SW480 (cell line): ENCODE measurements at regions not wholly inside any gene's neighbourhood (a gene's known extent, or its start where the extent isn't known, plus 50 kb on each side); places are given as distances from the start of the nearest gene placed in this dataset.
"Not testable (repeated sequence)": the region's sequence is repeated elsewhere in the genome, so short reads cannot be mapped to it uniquely, and the experiment has no call there.

Source experiments
- DNase-seq: peaks from one replicate; pipeline ENCODE4 v3.0.0-alpha.2; 2016; ENCODE audit warnings: low spot score

- DNase-seq = no peak
Measured at GRCh38 chr3:30521156-30521715, 85.2 kb upstream of the TGFBR2 start.

DNA sequence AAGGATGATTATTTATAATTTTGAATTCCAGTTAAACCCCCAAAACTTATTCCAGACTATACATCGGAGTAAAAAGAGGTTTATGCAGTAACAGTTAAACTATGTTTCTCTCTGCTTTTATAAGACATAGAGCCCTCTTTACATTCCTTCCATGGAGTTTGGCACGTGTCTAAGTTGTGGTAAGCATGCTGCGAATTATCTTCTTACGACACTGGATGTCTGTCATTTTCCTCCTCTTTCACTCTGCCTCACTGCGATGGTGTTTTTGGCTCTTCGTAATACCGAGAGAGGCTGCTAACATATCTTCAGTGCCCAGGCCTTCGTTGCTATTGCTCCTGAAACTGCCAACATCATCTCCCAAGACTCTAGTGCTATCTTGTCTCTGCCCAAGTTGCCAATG is 83.9 kb upstream of the TGFBR2 start:
- DNase-seq = no peak

- DNase-seq = no peak
Measured at GRCh38 chr3:30523366-30523765, 83.0 kb upstream of the TGFBR2 start.

GRCh38 chr3:30524357-30525040 is 81.9 kb upstream of the TGFBR2 start:
- no peak for DNase-seq

- no peak for DNase-seq
Measured at GRCh38 chr3:30526031-30526430, 80.4 kb upstream of the TGFBR2 start.

DNA sequence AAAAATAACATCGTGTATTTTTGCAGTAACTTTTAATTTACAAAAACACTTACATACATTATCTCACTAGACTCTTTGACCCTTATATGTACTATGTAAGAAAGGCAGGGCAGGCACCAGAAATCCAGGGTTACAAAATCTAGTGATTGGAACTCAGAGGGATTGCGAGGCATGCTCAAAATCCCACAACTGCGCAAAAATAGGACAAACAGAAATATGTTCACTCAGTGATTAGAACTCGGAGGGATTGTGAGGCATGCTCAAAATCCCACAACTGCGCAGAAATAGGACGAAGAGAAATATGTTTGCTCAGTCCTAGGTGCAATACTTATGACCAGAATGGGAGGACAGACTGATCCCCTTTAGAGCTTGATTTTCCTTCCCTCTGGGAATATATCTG is 79.2 kb upstream of the TGFBR2 start:
- no peak for DNase-seq

DNA sequence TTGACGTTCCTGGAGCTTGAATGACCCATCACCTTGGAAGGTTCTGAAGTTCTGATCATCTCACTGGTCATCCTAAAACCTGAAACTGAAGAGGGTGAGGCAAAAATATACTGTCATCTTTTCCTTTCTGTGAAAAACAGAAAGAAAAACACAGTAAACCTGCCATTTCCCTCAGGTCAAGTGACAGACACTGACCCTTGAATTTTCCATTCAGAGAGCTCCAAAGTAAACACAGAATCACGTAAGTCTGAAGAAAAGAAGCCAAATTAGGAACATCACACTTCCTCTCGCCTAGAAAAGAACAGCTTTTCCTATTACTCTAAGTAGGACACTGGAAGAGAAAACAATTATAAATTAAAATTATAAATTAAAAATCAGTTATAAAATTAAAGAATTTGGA is 78.7 kb upstream of the TGFBR2 start:
- DNase-seq = no peak

DNA sequence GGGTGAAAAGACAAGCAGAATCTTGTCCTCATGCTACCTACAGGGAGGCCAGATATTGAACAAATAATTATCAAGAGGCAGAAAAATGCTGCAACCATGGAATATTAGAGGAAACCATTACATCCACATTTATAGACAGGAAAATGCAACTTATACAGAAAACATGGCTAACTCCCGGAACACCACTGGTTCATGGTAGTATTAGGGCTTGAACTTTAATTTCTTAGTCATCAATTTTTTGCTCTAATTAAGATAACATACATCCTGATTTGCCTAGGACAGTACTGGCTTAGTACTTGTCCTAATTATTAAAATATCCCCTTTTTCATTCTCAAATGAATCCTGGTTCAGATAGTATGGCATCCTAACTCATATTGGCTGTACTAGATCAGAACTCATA is 76.3 kb upstream of the TGFBR2 start:
- no peak for DNase-seq

DNA sequence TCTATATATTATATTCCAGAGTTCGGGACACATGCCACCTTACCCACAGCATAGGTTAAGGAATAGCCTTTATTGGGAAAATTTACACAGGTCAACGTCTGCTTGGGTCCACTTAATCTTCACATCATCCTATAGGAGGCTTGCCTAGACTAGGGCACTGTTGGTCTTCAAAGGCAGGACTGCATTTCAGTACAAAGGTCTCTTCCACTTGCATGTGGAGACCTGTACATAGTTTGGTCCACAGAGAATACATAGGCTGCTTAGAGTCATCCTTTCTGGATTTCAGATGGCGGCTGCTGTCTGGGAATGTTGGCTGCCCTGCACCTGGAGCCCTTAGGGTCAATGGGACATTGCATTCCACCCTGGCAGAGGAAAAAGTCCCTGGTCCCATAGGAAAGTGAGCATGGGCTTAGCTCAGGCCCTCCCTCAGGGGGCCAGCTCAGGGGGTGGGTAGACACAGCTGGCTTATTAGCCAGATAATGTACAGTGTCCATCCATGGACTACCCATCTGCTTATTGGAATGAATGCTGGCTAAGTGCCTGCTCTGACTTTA is 75.3 kb upstream of the TGFBR2 start:
- no peak for DNase-seq

- no peak for DNase-seq
Measured at GRCh38 chr3:30535525-30535924, 70.9 kb upstream of the TGFBR2 start.

DNA sequence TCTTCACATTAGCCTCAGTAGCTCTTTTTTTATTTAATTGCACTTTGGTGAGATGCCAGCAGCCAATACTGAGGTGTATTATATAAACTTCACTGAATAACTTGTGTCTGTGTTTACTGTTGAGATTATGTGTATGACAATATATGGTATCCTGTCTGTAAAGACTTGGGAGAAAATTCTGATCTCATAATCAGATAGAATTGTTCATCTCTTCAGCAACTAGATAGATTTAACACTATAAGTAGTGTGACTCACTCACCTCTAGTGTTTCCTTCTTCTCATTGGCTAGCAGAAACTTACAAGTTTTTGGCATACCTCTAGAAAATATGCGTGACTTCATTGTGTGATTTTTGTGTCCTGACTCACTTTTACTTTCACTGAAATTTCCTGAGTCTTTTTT is 67.6 kb upstream of the TGFBR2 start:
- DNase-seq = no peak

DNA sequence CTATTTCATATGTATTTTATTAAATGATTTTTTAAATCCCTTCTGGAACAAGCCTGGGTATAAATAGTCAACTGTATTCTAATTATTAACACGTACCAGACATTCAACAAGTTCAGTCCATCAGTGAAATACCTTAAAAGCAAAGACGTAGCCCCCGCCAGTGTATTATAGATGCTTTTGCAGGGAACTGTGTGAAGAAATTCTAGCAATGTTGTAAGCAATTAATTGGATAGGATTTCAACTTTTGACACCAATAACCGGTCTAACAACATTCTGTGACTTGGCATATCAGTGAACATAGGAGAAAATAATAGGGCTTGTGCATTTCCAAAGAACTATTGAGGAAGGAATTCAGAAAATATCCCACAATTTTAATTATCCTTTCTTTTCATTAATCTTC is 67.2 kb upstream of the TGFBR2 start:
- DNase-seq = no peak

GRCh38 chr3:30539772-30540171 is 66.6 kb upstream of the TGFBR2 start:
- no peak for DNase-seq

DNA sequence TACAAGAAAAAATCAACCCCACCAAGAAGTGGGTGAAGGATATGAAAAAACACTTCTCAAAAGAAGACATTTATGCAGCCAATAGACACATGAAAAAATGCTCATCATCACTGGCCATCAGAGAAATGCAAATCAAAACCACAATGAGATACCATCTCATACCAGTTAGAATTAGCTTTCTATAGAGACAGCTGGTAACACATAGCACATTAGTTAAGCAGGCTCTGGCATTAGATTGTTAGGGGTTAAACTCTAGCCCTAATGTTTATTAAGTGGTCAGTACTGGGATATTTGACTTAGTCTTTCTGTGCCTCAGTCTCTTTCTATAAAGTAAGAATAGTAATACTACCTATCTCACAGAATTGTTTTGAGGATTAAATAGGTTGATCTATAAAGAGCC is 65.2 kb upstream of the TGFBR2 start:
- DNase-seq = not testable (repeated sequence)

- no peak for DNase-seq
Measured at GRCh38 chr3:30542897-30543296, 63.5 kb upstream of the TGFBR2 start.

DNA sequence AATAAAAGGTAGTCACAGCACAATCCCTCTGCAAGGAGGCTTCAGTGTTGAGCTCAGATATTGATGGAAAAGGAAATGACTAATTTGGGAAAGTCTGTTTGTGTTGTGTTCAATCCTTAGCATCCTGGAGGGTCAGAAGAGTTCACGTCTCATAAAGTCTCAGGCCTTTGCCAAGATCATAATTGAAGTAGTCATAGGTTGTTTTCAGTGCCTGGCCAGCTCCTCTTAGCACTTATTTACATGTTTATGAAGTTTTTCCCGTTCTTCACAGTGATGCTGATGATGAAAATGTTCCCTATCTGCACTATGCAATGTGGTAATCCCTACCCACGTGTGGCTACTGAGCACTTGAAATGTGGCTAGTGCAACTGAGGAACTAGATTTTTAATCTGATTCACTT is 61.6 kb upstream of the TGFBR2 start:
- no peak for DNase-seq

DNA sequence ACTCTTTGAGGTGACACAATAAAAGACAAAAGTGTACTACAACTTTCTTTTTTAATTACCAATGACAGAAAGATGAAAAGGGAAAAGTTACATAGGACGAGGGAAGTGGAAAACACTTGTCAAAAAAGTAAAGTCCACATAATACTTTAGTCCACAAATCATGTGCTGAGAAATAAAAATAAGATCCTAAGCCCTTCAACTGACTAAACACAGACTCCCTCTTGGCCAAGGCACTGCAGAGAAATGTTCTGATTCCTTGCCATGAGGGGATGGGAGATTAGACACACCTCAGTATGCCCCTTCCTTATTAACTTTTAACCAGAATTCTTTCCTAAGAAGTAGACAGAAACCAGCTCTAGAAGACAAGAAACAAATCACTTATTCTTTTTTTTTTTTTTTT is 59.5 kb upstream of the TGFBR2 start:
- DNase-seq = no peak

- no peak for DNase-seq
Measured at GRCh38 chr3:30547716-30548115, 58.7 kb upstream of the TGFBR2 start.

DNA sequence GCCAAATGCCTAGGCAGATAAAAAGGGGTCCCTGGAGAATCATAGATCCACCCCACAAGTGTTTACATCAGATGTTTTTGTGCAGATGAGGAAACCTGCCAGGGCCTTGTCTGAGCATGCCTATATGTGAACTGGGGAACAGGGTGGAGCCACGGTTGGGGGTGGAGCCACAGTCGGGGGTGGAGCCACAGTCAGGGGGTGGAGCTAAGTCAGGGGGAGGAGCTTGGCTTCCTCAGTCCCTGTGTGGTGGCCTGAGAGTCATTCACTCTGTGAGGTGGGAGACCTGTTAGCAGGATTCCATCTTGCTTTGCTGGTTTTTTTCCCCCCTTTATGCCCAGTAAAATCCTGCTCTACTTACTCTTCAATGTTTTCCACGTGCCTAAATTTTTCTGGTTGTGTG is 57.8 kb upstream of the TGFBR2 start:
- DNase-seq = no peak

DNA sequence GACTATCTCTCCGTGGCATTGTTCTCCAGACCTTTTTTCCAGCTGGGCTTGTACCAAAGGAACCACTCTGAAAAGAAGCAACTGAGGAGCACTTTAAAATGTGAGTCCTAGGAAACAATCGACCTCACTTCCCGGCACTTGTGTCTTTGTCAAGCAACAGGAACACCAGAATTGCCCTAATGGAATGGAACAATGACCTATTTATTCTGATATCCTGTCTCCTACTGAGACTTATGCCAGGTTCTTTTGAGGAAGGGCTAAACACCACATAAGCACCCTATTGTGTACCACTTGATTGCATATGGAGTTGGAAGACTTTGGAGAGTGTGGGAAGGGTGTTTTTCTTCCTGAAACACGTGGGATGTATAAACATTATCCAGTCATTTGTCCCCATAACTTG is 56.8 kb upstream of the TGFBR2 start:
- no peak for DNase-seq

DNA sequence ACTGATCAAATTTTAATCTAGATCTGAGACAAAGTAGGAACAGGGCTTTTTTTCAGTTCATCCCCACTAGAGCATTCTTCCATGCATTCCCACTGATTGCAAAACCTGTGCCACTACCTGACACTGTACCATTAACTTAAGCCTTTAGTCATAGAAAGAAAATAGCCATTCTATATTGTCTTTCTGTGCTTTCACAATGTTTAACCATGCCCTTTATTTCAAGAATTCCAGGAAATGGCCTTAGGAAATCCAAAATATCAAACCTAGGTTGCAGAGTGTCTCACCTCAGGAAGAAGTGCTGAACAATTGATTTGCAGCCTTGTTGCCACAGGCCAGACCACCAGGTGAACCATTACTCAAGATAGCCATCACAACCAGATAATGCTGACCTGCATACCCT is 56.2 kb upstream of the TGFBR2 start:
- no peak for DNase-seq

DNA sequence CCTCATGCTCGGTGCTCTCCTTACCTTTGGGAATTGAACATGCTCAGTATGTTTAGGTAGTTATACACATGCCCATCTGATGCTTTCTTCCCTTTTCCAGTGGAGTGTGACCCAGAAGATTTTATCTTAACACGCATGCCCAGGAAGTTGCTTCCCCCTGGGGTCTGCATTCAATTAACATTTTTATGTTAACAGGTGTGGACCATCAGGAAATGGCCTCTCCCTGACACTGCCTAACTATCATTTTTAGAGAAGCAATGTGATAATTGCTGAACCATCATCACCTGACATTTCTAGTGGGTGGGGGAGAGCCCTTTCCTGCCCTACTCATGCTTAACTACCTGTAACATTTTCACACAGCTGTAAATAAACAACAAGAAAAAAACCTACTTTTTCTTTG is 55.1 kb upstream of the TGFBR2 start:
- no peak for DNase-seq

DNA sequence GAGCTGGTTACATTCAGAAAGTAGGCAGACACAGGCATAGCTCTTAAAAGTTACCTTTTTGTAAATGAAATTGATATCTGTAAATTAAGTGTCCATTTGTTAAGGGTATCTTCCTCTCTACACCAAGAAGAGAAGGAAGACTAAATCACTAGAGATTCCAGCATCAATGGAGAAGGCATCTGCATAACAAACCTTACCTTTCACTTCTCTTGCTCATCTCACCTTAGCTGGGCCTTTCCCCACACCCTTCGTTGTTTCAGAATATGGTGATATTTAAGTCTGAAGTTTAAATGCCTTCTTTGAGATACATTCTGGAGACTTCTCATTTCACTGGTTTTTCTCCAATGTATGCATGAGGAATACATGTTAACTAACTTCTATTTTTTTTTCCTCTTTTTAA is 54.5 kb upstream of the TGFBR2 start:
- no peak for DNase-seq

DNA sequence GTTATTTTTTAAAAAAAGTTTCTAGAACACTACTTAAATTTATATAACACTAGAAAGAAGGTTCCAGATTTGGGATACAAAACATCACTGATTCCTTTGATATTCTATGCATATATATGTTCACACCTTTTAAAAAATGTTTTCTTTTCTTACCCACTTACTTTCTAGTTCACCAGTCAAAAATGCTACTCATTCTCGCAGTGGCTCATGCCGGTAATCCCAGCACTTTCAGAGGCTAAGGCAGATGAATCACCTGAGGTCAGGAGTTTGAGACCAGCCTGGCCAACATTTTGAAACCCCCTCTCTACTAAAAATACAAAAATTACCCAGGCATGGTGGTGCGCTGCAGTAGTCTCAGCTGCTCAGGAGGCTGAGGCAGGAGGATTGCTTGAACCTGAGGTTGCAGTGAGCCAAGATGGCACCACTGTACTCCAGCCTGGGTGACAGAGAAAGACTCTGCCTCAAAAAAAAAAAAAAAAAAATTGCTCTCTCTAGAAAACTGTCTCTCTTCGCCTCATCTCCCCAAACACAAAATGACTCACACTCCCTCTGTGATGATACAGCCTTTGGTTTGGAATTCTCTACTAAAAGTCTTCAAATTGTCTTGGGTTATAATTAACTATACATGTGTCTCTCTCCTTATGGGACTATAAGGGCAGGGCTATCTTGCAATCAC is 52.6 kb upstream of the TGFBR2 start:
- no peak for DNase-seq
